ENCODE measurements at regions not wholly inside any gene's neighbourhood (a gene's known extent, or its start where the extent isn't known, plus 50 kb on each side); places are given as distances from the start of the nearest gene placed in this dataset.
"Not testable (repeated sequence)": the region's sequence is repeated elsewhere in the genome, so short reads cannot be mapped to it uniquely, and the experiment has no call there.

DNA sequence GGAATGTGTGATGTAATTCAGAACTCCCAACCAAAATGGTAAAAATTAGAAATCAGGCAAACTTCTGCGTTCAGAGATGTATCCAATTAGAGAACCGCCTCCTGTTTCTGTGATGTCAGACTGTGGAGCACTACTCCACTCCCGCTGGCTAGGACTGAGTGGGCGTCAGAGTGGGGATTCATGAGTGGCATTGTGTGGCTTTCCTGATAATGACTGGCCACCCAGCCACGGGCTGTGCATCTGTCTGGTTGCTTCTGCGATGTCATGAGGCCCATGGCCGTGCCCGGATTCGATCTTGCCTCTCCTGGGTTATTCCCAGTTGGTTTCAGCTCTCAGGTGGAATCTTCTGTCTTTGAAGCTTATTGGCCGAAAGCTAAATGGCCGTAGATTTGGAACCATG, 87.1 kb upstream of the KCNA1 start:
- no peak for DNase-seq

DNA sequence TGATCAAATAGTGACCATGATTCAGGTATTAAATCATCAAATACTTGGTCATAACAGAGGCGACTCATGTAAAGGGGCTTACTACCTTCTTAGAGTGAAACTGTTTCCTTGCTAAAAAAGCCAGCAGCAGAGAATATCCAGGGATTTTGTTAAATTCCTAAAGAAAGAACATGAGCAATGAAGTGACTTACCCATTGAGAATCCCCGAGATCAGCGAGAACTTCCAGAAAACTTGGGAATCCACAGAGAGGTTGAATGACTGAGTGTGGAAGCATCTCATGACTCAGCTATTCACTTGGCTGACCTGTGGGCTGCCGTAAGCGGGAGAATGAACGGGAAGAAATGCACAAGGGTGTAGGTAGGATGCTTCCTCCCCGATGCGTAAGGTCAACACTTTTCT, 85.3 kb upstream of the KCNA1 start:
- DNase-seq = no peak

DNA sequence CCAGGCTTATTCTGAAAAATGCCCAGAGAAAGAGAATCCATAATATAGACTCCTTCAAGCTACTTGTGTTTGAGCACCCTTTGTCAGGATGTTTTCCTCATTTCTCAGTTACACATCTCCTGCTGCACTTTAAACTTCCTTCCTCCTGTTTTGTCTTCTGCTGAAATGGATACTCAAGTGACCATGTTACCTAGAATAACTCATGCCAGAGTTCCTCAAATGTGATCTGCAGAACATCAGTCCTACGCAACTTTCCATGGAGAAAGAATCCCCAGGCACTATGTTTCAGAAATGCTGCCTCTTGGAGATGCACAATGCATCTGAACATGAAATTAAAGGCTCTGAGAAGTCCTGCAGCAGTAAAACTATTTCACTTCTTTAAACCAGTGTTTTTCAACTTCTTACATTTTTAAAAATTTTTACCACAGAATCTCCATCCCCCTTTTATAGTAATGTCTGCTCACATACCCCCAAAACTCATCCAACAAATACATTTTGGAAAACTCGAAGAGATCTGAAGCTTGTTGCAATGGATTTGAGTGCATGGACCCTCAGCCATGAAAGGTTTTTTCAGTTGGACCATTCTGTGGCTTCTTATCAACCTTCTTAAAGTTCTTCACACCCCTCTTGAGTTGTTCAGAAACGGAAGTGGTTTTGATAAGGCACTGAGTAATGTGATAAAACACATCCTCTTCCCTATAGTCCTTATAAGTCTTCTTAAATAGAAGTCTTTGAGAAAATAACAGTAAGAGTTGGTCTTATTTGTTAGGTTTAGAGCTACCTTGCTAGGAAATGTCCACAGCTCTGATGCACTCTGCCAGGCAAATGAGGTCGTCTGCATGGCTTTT, 84.5 kb upstream of the KCNA1 start:
- DNase-seq = no peak

DNA sequence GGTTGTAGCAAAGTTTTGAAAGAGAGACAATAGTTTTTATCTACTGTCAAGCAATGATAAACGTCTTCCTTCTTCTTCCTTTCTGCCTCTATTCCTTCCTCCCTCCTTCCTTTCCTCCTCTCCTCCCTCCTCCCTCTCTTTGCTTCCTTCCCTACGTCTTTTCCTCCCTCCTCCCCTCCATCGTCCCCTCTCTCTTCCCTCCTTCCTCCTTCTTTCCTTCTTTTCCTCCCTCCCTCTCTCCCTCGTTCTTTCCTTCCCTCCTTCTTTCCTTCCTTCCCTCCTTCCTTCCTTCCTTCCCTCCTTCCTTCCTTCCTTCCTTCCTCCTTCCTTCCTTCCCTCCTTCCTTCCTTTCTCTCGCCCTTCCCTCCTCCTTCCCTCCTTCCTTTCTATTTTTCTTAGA, 82.8 kb upstream of the KCNA1 start:
- DNase-seq = no peak

DNA sequence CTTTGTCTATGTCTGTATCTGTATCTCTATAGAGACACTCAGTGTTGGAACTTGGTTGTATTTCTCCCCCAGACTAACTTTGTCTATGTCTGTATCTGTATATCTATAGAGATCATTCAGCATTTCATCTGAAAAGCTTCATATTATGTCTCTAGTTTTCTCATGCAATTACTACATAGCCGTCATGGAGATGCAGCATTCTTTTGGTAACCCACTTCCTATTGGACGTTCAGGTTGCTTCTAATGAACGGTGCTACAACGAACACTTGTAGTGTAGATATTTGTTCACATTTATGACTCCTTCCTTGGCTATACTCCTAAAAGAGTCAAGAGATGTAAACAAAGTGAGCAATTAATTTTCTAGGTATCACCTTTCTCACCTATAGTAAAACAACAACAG, 81.5 kb upstream of the KCNA1 start:
- no peak for DNase-seq

DNA sequence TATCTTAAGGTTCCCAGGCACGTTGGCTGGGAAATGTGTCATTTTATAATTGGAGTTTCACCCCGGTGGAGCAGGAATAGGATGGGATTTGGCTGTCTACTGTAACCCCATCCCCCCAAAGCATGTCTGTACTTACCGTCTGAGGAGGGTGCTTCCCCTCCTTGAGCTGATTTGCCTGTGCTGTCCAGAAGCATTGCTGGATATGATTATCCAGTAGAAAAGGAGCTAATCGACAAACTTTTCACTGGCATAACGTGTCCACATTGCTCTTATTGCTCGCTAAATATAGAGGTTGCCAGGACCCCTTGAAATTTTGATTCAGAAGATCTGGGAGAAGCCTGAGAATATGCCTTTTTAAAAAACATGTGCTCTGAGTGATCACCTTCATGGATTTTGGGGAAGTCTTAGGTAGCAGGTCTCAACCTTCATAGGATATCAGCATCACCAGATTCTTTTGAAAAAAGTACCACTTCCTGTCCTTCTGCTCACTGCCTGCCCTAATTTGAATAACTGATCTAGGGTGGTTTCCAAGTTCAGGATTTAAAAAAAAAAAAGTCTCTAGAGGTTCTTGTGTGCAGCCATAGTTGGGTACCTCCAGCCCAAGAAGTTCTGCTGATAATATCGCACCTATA, 80.4 kb upstream of the KCNA1 start:
- no peak for DNase-seq

DNA sequence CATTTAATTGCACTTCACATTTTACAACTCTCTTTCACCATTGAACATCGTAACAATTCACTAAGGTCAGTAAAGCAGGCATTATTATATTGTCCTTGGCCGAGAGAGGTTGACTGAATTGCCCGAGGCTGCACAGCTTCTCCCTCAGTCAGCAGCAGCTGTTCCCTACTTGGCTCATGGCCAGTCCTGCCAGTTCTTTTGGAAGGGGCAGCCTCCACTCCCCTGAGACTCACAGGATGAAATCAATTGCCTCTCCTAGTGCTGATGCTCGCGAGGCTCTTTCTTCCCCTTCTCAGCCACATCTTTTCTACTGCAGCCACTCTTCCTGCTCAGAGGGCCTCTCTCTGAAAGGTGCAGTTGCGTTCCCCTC, 79.9 kb upstream of the KCNA1 start:
- DNase-seq = no peak

DNA sequence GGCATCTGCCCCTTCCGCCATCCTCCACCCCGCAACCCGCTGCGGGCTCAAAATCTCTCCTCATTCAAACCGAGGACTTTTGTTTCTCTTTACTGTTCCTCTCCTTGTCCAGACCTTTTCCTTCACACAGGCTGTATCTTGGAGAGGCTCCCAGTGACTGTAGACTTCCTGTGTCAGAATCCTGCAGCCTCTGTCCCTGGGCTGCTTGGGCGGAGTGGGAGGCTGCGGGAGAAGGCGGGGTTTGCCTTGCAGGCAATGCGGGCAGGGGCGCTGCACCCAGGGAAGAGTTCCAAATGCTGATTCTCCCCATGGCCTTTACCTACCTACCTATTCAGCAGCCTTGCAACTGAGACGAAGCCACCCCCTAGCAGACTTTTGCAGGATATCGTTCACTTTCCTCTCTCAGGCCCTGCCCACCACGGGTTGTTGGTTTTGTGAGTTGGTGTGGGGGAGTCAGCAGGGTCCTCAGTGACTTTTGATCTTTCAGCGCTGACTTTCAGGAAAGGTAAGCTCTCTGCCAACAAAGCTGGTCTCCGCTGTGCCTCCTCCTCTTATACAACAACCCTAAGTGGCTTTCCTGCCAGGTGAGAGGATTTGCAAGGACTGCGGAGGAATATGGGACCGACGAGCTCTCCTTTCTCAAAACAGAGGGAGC, 79.0 kb upstream of the KCNA1 start:
- DNase-seq = no peak

DNA sequence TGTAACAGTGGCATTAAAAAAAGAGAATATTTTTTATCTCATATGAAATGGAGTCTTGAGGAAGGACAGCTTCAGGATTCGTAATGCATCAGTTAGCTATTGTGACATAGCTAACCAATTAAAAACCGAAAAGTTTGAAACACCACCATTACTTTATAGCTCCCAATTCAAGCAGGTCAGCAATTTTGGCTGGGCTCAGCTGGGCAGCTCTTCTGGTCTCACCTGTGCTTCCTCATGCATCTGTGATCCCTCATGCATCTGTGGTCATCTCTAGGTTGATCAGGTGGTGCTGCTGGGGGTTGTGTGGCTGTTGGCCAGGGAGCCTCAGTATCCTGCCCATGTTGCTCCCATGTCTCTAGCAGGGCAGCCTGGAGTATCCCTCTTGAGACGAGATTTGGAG, 76.7 kb upstream of the KCNA1 start:
- no peak for DNase-seq

DNA sequence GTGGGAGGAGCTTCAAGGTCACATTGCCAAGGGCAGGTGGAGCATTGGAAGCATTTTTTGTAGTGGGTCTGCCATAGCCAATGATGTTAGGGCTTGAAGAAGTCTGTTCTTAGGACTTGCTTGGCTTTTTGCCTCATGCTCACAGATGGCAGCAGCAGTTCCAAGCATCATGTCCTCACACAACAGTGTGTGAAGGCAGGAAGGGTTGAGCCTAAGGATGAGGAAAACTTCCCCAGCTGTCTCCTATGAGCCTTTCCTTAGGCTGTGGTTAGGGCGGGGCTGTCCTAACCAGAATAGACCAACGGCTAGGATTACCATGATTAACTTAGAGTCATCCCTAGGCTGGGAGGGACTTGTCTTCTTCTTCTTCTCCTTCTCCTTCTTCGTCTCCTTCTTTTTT, 76.2 kb upstream of the KCNA1 start:
- no peak for DNase-seq

DNA sequence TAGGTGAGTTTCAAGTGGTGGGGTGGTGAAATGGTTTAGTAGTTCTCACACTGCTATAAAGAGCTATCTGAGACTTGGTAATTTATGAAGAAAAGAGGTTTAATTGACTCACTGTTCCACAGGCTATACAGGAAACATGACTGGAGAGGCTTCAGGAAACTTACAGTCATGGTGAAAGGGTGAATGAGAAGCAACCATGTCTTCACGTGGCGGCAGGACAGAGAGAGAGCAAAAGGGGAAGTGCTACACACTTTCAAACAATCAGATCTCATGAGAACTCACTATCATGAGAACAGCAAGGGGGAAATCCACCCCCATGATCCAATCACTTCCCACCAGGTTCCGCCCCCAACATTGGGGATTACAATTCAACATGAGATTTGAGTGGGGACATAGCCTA, 67.3 kb upstream of the KCNA1 start:
- DNase-seq = not testable (repeated sequence)

DNA sequence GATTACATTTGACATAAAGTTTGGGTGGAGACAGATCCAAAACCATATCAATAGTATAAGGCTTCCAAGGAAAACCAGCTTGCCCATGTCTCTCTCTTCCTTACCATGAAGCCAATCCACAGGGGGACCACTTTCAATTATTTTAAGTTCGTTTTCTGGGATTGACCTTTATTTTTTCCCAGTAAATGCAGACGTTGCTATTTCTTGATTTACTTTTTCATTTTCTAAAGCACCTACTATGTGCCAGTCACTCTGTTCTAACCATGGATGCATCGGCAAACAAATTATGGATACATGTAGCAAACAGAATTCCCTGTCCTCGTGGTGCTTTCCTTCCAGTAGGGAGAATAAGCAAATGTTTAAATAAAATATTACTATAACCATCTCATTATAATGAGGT, 65.8 kb upstream of the KCNA1 start:
- DNase-seq = no peak

DNA sequence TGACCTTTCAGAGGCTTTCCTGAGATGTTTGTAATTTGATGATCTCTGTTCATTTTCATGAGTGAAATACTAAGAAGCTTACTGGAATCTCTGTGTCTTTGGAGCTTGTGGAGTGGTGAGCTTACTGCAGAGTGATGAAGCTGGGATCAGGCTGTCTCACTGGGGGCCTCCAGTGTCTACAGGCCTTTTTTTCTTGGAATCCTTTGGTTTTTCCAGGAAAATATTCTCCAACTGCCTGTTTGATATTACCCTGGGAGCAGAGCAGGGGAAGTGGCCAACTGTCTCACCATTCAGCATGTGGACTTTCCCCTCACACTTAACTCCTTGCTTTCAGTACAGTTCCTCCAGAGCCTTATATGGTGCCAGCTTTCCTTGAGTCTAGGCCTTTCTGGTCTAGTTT, 62.0 kb upstream of the KCNA1 start:
- DNase-seq = no peak

DNA sequence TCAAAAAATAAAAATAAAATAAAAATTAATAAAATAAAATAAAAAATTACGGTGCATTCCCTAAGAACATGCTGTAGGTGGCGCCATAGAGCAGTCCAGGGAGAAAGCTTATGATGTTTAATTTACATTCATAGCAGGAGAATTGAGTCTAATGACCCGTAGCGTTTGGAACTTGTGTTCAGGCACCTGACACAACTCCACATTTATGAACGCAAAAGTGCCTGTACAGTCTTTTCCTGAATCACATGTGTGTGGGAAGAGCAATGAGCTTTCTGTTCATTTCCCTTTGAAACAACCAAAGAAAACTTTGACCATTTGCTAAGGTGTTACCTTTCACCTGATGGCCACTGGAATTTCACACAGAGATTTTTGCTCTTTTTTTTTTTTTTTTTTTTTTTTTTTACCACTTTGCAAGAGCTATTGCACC, 60.6 kb upstream of the KCNA1 start:
- no peak for DNase-seq

DNA sequence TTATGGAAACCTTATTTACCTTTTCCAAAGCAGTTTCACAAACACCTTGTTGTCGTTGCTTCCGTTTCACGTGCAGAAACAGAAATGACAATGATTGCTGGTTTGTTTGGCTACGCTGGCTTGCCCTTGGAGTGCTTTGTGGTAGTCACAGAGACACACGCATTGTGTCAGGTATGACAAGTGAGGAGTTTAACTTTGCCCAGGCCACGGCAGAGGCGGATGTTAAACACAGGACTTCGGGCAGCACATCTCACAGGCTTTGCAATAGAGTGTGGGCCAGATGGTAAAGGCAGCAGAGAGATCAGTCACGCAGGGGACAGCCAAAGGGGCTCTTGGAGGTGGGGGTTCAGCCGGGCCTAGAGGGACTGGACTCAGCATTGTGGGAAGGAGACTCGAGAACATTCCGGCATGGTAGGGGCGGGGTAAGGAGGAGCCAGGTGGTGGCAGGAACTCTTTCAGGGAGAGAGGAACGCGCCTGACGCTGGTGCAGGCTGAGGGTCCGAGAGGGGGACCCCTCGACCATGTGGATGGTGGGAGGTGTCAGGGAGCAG, 59.8 kb upstream of the KCNA1 start:
- DNase-seq = no peak

DNA sequence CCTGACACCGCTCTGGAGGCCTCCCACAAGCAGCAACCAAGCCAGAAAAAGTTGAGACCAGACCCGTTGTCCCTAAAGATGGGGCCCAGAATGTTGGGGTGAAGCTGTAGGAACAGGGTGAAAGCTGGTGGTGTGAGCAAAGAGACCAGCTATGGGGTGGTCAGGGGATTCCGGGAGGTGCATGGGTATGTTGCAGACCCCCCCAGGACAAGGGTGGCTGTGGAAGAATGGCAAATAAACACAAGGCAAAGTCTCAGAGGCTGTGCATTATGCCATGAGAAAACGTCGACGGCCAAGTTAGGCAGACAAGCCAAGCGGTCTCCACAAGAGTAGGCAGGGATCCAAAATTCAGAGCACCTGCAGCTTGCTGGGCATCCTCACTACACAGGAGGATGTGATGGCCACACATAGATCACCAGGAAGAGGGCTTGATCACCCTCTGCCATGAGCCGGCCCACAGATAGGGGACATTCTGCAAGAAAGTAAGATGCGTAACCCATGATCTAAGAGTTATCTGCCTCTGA, 58.8 kb upstream of the KCNA1 start:
- no peak for DNase-seq

DNA sequence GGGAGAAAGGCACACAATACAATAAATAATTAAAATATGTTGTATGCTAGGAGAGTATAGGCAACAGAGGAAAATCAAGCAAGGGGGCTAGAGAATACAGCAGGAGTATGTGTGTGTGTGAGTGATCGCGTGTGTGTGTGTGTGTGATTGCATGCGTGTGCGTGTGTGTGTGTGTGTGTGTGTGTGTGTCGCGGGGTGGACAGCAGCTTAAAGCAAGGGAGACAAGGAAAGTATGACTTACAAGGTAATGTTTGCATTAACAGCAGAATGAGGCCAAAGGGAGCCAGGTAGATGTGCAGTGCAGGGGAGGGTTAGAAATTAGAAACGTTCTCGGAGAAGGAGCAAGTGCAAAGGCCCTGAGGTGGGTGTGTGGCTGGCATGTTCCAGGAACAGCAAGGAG, 57.4 kb upstream of the KCNA1 start:
- DNase-seq = no peak

DNA sequence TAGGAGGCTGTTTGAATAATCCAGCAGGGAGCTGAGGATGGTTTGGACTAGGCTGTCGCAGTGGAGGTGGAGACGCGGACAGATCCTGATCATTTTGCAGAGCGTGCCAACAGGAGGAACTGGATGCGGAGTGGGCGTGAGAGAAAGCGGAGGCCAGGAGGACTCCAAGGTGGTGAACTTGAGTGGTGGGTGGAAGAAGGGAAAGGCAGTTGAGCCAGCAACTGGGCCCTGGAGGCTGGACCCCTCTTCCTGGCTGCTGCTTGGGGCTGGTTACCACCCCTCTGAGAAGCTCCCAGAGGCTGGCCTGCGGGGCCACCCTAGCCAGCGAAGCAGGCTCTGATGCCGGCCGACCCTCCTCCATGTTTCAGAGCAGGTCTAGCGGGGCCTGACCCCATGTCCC, 56.8 kb upstream of the KCNA1 start:
- no peak for DNase-seq

DNA sequence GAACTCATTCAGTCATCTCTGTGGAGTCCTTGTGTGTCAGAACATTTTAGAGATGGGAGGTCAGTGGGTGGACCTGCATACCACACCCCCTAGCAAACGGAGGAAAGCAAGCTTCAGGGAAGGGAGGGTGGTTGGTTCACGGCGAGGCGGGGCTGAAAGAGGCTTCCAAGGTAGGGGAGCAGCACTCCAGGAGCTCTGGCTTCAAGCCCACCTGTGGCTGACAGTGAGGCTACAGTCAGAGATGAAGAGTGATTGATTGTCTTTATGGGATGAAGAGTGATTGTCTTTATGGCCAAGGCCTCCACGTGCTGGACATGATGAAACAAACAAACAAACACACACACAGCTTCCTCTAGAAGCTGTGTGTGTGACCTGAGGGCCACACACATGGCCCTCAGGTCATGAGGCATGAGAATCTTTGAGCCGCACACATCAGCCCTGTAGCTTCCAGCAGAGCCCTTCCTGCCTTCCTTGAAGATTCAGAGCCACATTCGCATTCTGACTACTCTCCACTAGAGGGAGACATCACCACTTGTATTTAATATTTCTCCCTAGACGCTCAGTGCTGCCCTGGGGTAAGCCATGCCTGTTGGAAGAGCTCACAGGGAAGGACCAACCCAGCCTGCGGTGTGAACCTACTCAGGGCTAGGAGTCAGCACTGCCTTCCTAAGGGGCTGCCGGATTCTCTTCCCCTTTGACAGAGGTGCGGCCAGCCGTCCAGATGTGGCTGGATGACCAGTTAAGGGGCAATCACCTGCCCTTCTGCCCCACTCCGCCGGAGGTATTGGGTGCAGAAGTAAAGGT, 54.4 kb upstream of the KCNA1 start:
- DNase-seq = peak; percentile 68

DNA sequence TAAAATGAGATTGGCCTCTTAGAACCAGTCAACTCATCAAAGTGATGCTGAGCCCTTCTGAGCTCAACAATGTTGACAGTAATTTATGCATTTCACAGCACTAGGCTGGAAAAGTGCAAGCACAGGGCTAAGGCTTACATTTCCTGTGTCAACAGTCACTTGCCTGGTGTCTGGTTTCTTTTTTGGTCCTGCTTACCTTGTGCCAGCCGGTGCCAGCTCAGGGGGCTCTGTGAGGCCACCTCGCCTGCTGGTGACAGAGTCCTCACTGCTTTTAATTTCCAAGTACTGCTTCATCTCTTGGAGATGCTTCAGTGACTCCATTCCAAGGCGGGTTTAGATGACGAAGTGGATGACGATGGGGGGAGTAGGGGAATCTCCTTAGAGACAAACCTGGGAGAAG, 53.1 kb upstream of the KCNA1 start:
- DNase-seq = no peak

DNA sequence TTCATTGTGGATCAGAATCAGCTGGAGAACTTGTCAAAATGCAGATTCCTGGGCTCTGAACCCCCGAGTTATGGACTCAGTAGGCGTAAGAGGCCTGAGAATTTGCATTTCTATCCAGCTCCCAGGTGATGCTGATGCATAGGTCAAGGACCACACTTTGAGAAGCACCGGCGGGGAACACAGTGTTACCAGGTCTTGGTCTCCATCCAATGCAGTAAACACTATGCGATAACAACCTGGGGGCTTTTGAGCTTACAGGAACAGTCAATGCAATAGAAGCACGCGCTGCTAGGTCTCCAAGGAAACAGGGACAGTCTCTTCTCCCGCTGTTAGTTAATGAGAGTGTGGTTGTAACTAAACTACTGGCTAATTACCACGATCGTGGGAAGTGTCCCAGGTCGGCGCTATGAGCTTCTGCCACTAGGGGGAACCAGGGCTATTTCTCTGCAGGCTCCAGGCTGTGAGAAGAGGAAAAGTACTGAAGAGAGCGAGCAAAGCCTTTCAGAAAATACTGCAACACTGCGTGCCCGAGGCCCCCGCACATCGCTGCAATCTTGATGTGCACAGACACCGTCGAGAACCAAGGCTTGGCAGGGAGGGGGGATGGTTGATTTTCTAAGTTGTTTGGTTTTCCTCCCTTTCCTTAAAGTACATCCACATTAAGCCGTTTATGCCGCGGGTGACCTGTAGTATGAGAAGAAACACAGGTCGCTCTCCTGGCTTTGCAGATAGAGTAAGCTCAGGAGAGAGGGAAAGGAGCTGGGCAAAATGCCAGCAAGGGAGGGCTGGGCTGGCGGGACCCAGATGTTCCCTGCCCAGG, 52.0 kb upstream of the KCNA1 start:
- DNase-seq = peak; percentile 81
